Activated CD4-positive, alpha-beta T cell treated with anti-CD3 and anti-CD28 coated beads for 48 hours (primary cell): ENCODE measurements at regions not wholly inside any gene's neighbourhood (a gene's known extent, or its start where the extent isn't known, plus 50 kb on each side); places are given as distances from the start of the nearest gene placed in this dataset.
"Not testable (repeated sequence)": the region's sequence is repeated elsewhere in the genome, so short reads cannot be mapped to it uniquely, and the experiment has no call there.

ENCODE experiments used
- DNase-seq: peaks from one replicate; pipeline ENCODE4 v3.0.0-alpha.2; 2020

- no peak for DNase-seq
These were observed 393.4 kb downstream of the ZFHX3 start for GRCh38 chr16:72654535-72654934.

GRCh38 chr16:72649254-72649944, 398.5 kb downstream of the ZFHX3 start:
- DNase-seq, result no peak

- DNase-seq, result no peak
These were observed 401.3 kb downstream of the ZFHX3 start for GRCh38 chr16:72646615-72647014.

- DNase-seq, result no peak
These were observed 402.4 kb downstream of the ZFHX3 start for GRCh38 chr16:72645538-72645937.

GRCh38 chr16:72644911-72645310, 403.0 kb downstream of the ZFHX3 start:
- DNase-seq, result no peak

- DNase-seq, result no peak
These were observed 408.4 kb downstream of the ZFHX3 start for GRCh38 chr16:72639494-72639893.

GRCh38 chr16:72637306-72637705, 410.6 kb downstream of the ZFHX3 start:
- no peak for DNase-seq

- no peak for DNase-seq
These were observed 412.2 kb downstream of the ZFHX3 start for GRCh38 chr16:72635694-72636093.

- no peak for DNase-seq
These were observed 412.8 kb downstream of the ZFHX3 start for GRCh38 chr16:72635104-72635503.

- DNase-seq, result not testable (repeated sequence)
These were observed 420.6 kb downstream of the ZFHX3 start for GRCh38 chr16:72627182-72627896.

GRCh38 chr16:72626623-72627022, 421.3 kb downstream of the ZFHX3 start:
- no peak for DNase-seq

- DNase-seq, result no peak
These were observed 426.3 kb downstream of the ZFHX3 start for GRCh38 chr16:72621651-72622050.

GRCh38 chr16:72620853-72621252, 427.1 kb downstream of the ZFHX3 start:
- DNase-seq, result no peak

GRCh38 chr16:72620348-72620747, 427.6 kb downstream of the ZFHX3 start:
- DNase-seq, result no peak

GRCh38 chr16:72615856-72616255, 432.1 kb downstream of the ZFHX3 start:
- DNase-seq, result no peak

- DNase-seq, result no peak
These were observed 435.2 kb downstream of the ZFHX3 start for GRCh38 chr16:72612718-72613117.

GRCh38 chr16:72612256-72612655, 435.7 kb downstream of the ZFHX3 start:
- no peak for DNase-seq

GRCh38 chr16:72609933-72610332, 438.0 kb upstream of the PMFBP1 start:
- no peak for DNase-seq

GRCh38 chr16:72609066-72609465, 437.1 kb upstream of the PMFBP1 start:
- DNase-seq, result no peak

GRCh38 chr16:72604375-72604774, 432.4 kb upstream of the PMFBP1 start:
- DNase-seq, result no peak

GRCh38 chr16:72602499-72602898, 430.5 kb upstream of the PMFBP1 start:
- no peak for DNase-seq

- DNase-seq, result no peak
These were observed 426.7 kb upstream of the PMFBP1 start for GRCh38 chr16:72598696-72599095.

GRCh38 chr16:72597938-72598337, 426.0 kb upstream of the PMFBP1 start:
- DNase-seq, result no peak

GRCh38 chr16:72596373-72596772, 424.4 kb upstream of the PMFBP1 start:
- no peak for DNase-seq
